ENCODE measurements at regions not wholly inside any gene's neighbourhood (a gene's known extent, or its start where the extent isn't known, plus 50 kb on each side); places are given as distances from the start of the nearest gene placed in this dataset.

GRCh38 chr5:26737348-26738265 lies 300.8 kb downstream of the CDH9 start:
- no peak for TF ChIP-seq CTCF (conservative IDR thresholded peaks at IDR 0.05)
- H3K36me3 Mint-ChIP-seq (ENCODE audit: insufficient read depth in 1 of 3, low read depth in 3 of 3) = no peaks in the 10 kb centered on the region
- H2BK15ac ChIP-seq (ENCODE audit: low read depth, low read length) = no peak overlapping the region

More at GRCh38 chr5:26737348-26738265, 300.8 kb downstream of the CDH9 start:
- Histone ChIP-seq H3K27me3 (ENCODE audit: insufficient read depth, low read length) (no peaks in the 10 kb centered on the region), H3K79me2 (ENCODE audit: insufficient read depth, low read length) (no peaks in the 10 kb centered on the region), H4K5ac (ENCODE audit: insufficient read length, low read depth, low read length) (no peak overlapping the region), H4K91ac (ENCODE audit: insufficient read length, low read depth, low read length) (no peak overlapping the region), H2AK5ac (ENCODE audit: insufficient read length, low read length) (no peak overlapping the region), H3K4me1 (ENCODE audit: insufficient read depth, low read length) (no peaks in the 10 kb centered on the region), H3K79me1 (ENCODE audit: insufficient read depth, low read depth, low read length, poor library complexity, severe bottlenecking) (no peaks in the 10 kb centered on the region), H2BK12ac (ENCODE audit: insufficient read length, low read depth, low read length) (no peak overlapping the region), H3K4ac (ENCODE audit: low read depth, low read length) (no peak overlapping the region), H3K27ac (ENCODE audit: insufficient read length, low read depth, low read length) (no peak overlapping the region), H3K18ac (ENCODE audit: insufficient read length, low read depth, low read length) (no peak overlapping the region), H3K23me2 (ENCODE audit: insufficient read length, low read depth, low read length, poor library complexity, severe bottlenecking) (no peaks in the 10 kb centered on the region), H2BK20ac (ENCODE audit: low read depth, low read length, poor library complexity, severe bottlenecking) (no peak overlapping the region), H4K20me1 (ENCODE audit: control insufficient read depth, insufficient read depth, insufficient read length) (no peaks in the 10 kb centered on the region), H3K56ac (ENCODE audit: insufficient read length, low read depth, low read length) (no peak overlapping the region), H3K9ac (ENCODE audit: extremely low read depth, insufficient read length, low read length) (no peak overlapping the region), H4K8ac (replicated peaks; ENCODE audit: insufficient read length, low read depth, low read length) (no peak overlapping the region), H3K4me2 (ENCODE audit: insufficient read depth, insufficient read length, low read length) (no peak overlapping the region), H3K9me3 (ENCODE audit: control insufficient read depth, low read depth, low read length) (no peaks in the 10 kb centered on the region), H2AFZ (ENCODE audit: low read length) (no peak overlapping the region), H2BK5ac (ENCODE audit: insufficient read length, low read length) (no peak overlapping the region), H3T11ph (ENCODE audit: low read length) (no peak overlapping the region), H3K23ac (ENCODE audit: insufficient read length, low read depth, low read length) (no peak overlapping the region), H2BK120ac (ENCODE audit: low read depth, low read length, poor library complexity, severe bottlenecking) (no peak overlapping the region), H3K14ac (ENCODE audit: insufficient read depth, low read length) (no peak overlapping the region)
- no CpG with 5 or more reads among the region's 1 CpG for WGBS (ENCODE audit: extremely low coverage, insufficient read length, low lambda C conversion rate)
- Mint-ChIP-seq H3K4me3 (no peak overlapping the region), H3K9me3 (peaks cover 0 to 6% of the 10 kb centered on the region in 2 experiments; a peak in 2 of 5 replicates), H3K4me1 (no peaks in the 10 kb centered on the region), H3K27me3 (ENCODE audit: low read depth) (no peaks in the 10 kb centered on the region), H3K27ac (no peak overlapping the region)
- no peak for DNase-seq
